SU-DHL-6 (cell line): ENCODE measurements at regions not wholly inside any gene's neighbourhood (a gene's known extent, or its start where the extent isn't known, plus 50 kb on each side); places are given as distances from the start of the nearest gene placed in this dataset.
"Not testable (repeated sequence)": the region's sequence is repeated elsewhere in the genome, so short reads cannot be mapped to it uniquely, and the experiment has no call there.

Source experiments
- H2AFZ ChIP-seq: fragments of 200-600 bp; sonication (generic); 2 replicates; pipeline ENCODE4 v1.6.1; 2014; ENCODE audit warnings: low read depth, mild to moderate bottlenecking, moderate library complexity, mixed read lengths, antibody characterized with exemption, low read length; ENCODE audit not compliant: severe bottlenecking
- H3F3A ChIP-seq: fragments of 200-600 bp; shearing (Covaris generic); 2 replicates; pipeline ENCODE4 v1.6.0; 2016; ENCODE audit warnings: antibody characterized with exemption, mild to moderate bottlenecking; ENCODE audit not compliant: insufficient read depth
- H3K27ac ChIP-seq: fragments of 200-600 bp; sonication (generic); 2 replicates; pipeline ENCODE4 v1.5.1; 2016; ENCODE audit warnings: low read depth, mild to moderate bottlenecking, low read length, moderate library complexity, mixed read lengths
- H3K27me3 ChIP-seq: fragments of 200-600 bp; sonication (generic), shearing (Covaris generic); 2 replicates; pipeline ENCODE4 v1.6.0; 2014; ENCODE audit warnings: mild to moderate bottlenecking, low read length
- H3K36me3 ChIP-seq: fragments of 200-600 bp; sonication (generic); 2 replicates; pipeline ENCODE4 v1.6.1; 2014; ENCODE audit warnings: mild to moderate bottlenecking, low read length, mixed read lengths
- H3K4me2 ChIP-seq: fragments of 300-600, 200-600 bp; shearing (Covaris generic), sonication (generic); 2 replicates; pipeline ENCODE4 v1.6.0; 2014; ENCODE audit warnings: low read length, low read depth, mild to moderate bottlenecking; ENCODE audit not compliant: poor library complexity, severe bottlenecking
- H3K4me3 ChIP-seq: fragments of 200-600 bp; sonication (generic); 2 replicates; pipeline ENCODE4 v1.5.1; 2014; ENCODE audit warnings: antibody characterized with exemption, low read length, mild to moderate bottlenecking, mixed read lengths; ENCODE audit not compliant: insufficient read depth, poor library complexity, severe bottlenecking
- H3K79me2 ChIP-seq: fragments of 200-600 bp; sonication (generic); 2 replicates; pipeline ENCODE4 v1.6.1; 2014; ENCODE audit warnings: mild to moderate bottlenecking, low read length, moderate library complexity; ENCODE audit not compliant: insufficient read depth
- H3K9ac ChIP-seq: fragments of 200-600 bp; sonication (generic); 2 replicates; pipeline ENCODE4 v1.7.0; 2014; ENCODE audit warnings: mild to moderate bottlenecking, low read length
- H3K9me2 ChIP-seq: fragments of 200-600 bp; sonication (generic); replicated peaks from 2 replicates; pipeline ENCODE4 v1.6.1; 2014; ENCODE audit warnings: low read length; ENCODE audit not compliant: insufficient read depth
- H3K9me3 ChIP-seq: fragments of 200-600 bp; sonication (generic); 2 replicates; pipeline ENCODE4 v1.6.1; 2014; ENCODE audit warnings: low read length, mixed read lengths; ENCODE audit not compliant: insufficient read depth
- H4K20me1 ChIP-seq: fragments of 200-600 bp; sonication (generic); 2 replicates; pipeline ENCODE4 v1.6.1; 2014; ENCODE audit warnings: low read depth, mild to moderate bottlenecking, antibody characterized with exemption, low read length, moderate library complexity, mixed read lengths
- EZH2phosphoT487 ChIP-seq: fragments of 200-600 bp; sonication (generic), shearing (Covaris generic); conservative IDR thresholded peaks from 2 replicates; pipeline ENCODE4 v1.6.1; 2018; ENCODE audit warnings: mild to moderate bottlenecking, antibody characterized with exemption, low read length, moderate library complexity, mixed read lengths
- TF ChIP-seq, protein P1 (sequence below): fragments of 200-600 bp; sonication (generic); IDR thresholded peaks from one replicate; pipeline ENCODE4 v1.5.1; 2017; ENCODE audit warnings: antibody characterized with exemption, mild to moderate bottlenecking, low read length, moderate library complexity; ENCODE audit not compliant: insufficient read depth, poor library complexity, severe bottlenecking

DNA sequence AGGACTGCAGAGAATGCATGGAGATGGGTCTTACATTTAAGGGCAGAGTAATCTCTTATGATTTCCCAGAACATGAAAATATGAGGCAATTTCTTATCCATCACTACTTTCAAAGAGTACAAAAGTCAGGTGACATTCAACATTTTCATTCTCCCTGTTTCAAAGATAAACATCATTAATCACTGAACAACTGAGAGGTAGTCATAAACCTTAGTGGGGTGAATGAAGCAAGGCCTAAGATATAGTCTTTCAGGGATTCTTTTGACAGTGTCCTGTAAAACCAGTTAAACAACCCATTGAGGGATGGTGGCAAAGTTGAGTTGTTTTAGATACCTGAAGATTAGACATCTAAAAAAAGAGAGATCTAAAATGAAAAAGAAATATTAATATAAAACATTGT, 271.6 kb upstream of the CBLB start:
- Histone ChIP-seq H3K9me3 (no peaks in the 10 kb centered on the region), H3K4me3 (no peak overlapping the region), H3K27ac (no peak overlapping the region), H3K27me3 (no peaks in the 10 kb centered on the region), H2AFZ (no peak overlapping the region), H3K4me2 (no peak overlapping the region), H3F3A (no peaks in the 10 kb centered on the region), H3K79me2 (no peaks in the 10 kb centered on the region), H4K20me1 (no peaks in the 10 kb centered on the region), H3K9ac (no peak overlapping the region), H3K9me2 (no peaks in the 10 kb centered on the region), H3K36me3 (no peaks in the 10 kb centered on the region)
- TF ChIP-seq, protein P1, sequence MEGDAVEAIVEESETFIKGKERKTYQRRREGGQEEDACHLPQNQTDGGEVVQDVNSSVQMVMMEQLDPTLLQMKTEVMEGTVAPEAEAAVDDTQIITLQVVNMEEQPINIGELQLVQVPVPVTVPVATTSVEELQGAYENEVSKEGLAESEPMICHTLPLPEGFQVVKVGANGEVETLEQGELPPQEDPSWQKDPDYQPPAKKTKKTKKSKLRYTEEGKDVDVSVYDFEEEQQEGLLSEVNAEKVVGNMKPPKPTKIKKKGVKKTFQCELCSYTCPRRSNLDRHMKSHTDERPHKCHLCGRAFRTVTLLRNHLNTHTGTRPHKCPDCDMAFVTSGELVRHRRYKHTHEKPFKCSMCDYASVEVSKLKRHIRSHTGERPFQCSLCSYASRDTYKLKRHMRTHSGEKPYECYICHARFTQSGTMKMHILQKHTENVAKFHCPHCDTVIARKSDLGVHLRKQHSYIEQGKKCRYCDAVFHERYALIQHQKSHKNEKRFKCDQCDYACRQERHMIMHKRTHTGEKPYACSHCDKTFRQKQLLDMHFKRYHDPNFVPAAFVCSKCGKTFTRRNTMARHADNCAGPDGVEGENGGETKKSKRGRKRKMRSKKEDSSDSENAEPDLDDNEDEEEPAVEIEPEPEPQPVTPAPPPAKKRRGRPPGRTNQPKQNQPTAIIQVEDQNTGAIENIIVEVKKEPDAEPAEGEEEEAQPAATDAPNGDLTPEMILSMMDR = no peak
- TF ChIP-seq EZH2phosphoT487 = no peak

- Histone ChIP-seq H3K4me2 (no peak overlapping the region), H2AFZ (no peak overlapping the region), H3K79me2 (no peaks in the 10 kb centered on the region), H3K27me3 (no peaks in the 10 kb centered on the region), H3K27ac (no peak overlapping the region), H3K9ac (no peak overlapping the region), H3K36me3 (no peaks in the 10 kb centered on the region), H3K9me3 (no peaks in the 10 kb centered on the region), H4K20me1 (no peaks in the 10 kb centered on the region), H3F3A (no peaks in the 10 kb centered on the region), H3K4me3 (no peak overlapping the region), H3K9me2 (no peaks in the 10 kb centered on the region)
- no peak for TF ChIP-seq EZH2phosphoT487
- TF ChIP-seq, protein P1 = no peak
Observed at GRCh38 chr3:106144030-106144429, 275.2 kb upstream of the CBLB start.

DNA sequence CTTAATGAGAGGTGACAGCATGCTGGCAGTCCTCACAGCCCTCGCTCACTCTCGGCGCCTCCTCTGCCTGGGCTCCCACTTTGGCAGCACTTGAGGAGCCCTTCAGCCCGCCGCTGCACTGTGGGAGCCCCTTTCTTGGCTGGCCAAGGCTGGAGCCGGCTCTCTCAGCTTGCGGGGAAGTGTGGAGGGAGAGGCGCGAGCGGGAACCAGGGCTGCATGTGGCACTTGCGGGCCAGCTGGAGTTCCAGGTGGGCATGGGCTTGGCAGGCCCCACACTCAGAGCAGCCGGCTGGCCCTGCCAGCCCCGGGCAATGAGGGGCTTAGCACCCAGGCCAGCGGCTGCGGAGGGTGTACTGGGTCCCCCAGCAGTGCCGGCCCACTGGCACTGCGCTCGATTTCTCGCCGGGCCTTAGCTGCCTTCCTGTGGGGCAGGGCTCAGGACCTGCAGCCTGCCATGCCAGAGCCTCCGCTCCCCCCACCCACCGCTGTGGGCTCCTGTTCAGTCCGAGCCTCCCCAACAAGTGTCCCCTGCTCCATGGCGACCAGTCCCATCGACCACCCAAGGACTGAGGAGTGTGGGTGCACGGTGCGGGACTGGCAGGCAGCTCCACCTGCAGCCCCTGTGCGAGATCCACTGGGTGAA, 279.7 kb upstream of the CBLB start:
- not testable (repeated sequence) for H3K27me3 ChIP-seq, H3K4me3 ChIP-seq, H3K9ac ChIP-seq, H3K36me3 ChIP-seq, H3K9me2 ChIP-seq, H3K9me3 ChIP-seq, H4K20me1 ChIP-seq, H3F3A ChIP-seq, H2AFZ ChIP-seq, H3K4me2 ChIP-seq, H3K79me2 ChIP-seq, H3K27ac ChIP-seq

GRCh38 chr3:106157411-106157810, 288.6 kb upstream of the CBLB start:
- Histone ChIP-seq H3K9ac (no peak overlapping the region), H3K9me2 (no peaks in the 10 kb centered on the region), H3K4me2 (no peak overlapping the region), H2AFZ (no peak overlapping the region), H3F3A (no peaks in the 10 kb centered on the region), H3K4me3 (no peak overlapping the region), H3K79me2 (no peaks in the 10 kb centered on the region), H3K9me3 (no peaks in the 10 kb centered on the region), H3K27ac (no peak overlapping the region), H4K20me1 (no peaks in the 10 kb centered on the region), H3K27me3 (no peaks in the 10 kb centered on the region), H3K36me3 (no peaks in the 10 kb centered on the region)
- no peak for TF ChIP-seq EZH2phosphoT487
- TF ChIP-seq, protein P1 = no peak
